Upper lobe of left lung (tissue), 6 donors: ENCODE measurements at regions not wholly inside any gene's neighbourhood (a gene's known extent, or its start where the extent isn't known, plus 50 kb on each side); places are given as distances from the start of the nearest gene placed in this dataset.

Experiments used
- ATAC-seq, 2 donors: fragments of 200-7000 bp; cut with Tn5 transposase; one replicate each; pipeline ENCODE4 v1.9.1; 2022; ENCODE audit warnings: mild to moderate bottlenecking in 2 of 2, moderate library complexity in 2 of 2; ENCODE audit not compliant: low FRiP score in 2 of 2
- DNase-seq, 2 donors: peaks; one replicate each; pipeline ENCODE4 v3.0.0-alpha.2; 2019 to 2020
- H3K27ac ChIP-seq, 4 donors: fragments of 200-600 bp; sonication (generic); one replicate each; pipeline ENCODE4 v1.5.1; 2016 to 2019
- H3K27me3 ChIP-seq, 4 donors: fragments of 200-600 bp; sonication (generic); one replicate each; pipeline ENCODE4 v1.5.1; 2017 to 2019
- H3K36me3 ChIP-seq, 4 donors: fragments of 200-600 bp; sonication (generic); one replicate each; pipeline ENCODE4 v1.5.1; 2016 to 2019
- H3K4me1 ChIP-seq, 4 donors: fragments of 200-600 bp; sonication (generic); one replicate each; pipeline ENCODE4 v1.5.1; 2018 to 2019
- H3K4me3 ChIP-seq, 4 donors: fragments of 200-600 bp; sonication (generic); one replicate each; pipeline ENCODE4 v1.5.1; 2017 to 2019; ENCODE audit warnings: mild to moderate bottlenecking in 2 of 4, moderate library complexity in 1 of 4
- H3K9me3 ChIP-seq, 4 donors: fragments of 200-600 bp; sonication (generic); one replicate each; pipeline ENCODE4 v1.5.1; 2018 to 2019
- EP300 ChIP-seq, 4 donors: sonication (generic); formaldehyde crosslinking; IDR thresholded peaks; one replicate each; pipeline ENCODE4 v1.5.1; 2017; ENCODE audit warnings: antibody characterized with exemption in 4 of 4, control low read depth in 2 of 4
- POLR2A ChIP-seq, 4 donors: fragments of 450-650 bp; IDR thresholded peaks; one replicate each; pipeline ENCODE4 v1.5.1; 2016 to 2017; ENCODE audit warnings: antibody characterized with exemption in 4 of 4, mild to moderate bottlenecking in 2 of 4
- POLR2AphosphoS5 ChIP-seq, 2 donors: sonication (generic); formaldehyde crosslinking; IDR thresholded peaks; one replicate each; pipeline ENCODE4 v1.5.1; 2017; ENCODE audit warnings: antibody characterized with exemption in 2 of 2
- WGBS, 2 donors: methylation state at CpG; one replicate each; pipeline ENCODE4 v1.1.5; 2017 to 2018; 5-methylcytosine and 5-hydroxymethylcytosine counted together
- TF ChIP-seq, protein P1 (sequence below), 6 experiments: fragments of 450-650 bp in 4 of 6; fragments of 200-600 bp in 2 of 6; sonication (generic) in 2 of 6; IDR thresholded peaks; one replicate each; pipeline ENCODE4 v1.5.1; 2016 to 2019; ENCODE audit warnings: antibody characterized with exemption in 6 of 6
- donor health status: DM: no; HTN: no; CAD: no; lungs with moderate emphysema.
- donor health status: DM: no; HTN: yes; CAD: no; lungs with severe emphysema.

DNA sequence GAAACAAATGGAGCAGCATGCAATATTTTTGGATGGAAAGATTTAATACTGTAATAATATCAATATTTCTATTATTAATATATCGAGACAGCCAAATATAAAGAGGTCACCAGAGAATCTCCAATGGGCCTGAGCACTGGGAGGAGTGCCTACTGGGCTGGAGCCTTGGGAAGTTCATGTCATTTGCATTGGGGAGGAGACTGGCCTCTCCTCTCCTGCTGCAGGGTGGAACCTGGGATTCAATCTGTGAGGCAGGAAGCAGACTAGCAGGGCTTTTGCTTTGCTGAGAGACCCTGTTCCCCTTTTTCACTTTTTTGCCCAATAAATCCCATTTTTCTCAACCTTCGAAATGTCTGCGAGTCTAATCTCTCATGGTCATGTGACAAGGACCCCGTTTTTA lies 390.6 kb upstream of the CYRIA start:
- no peak overlapping the region for H3K4me3 ChIP-seq
- no peak for DNase-seq
- H3K27ac ChIP-seq = no peak overlapping the region
- no peaks in the 10 kb centered on the region for H3K4me1 ChIP-seq
- 69 to 75% methylated on average over 4 of the region's 4 CpGs for WGBS, 2 donors
- H3K9me3 ChIP-seq = no peaks in the 10 kb centered on the region
- TF ChIP-seq EP300 (IDR thresholded peaks at IDR 0.05) (no peak), POLR2A (IDR thresholded peaks at IDR 0.05) (no peak), POLR2AphosphoS5 (IDR thresholded peaks at IDR 0.05) (no peak)
- TF ChIP-seq, protein P1, sequence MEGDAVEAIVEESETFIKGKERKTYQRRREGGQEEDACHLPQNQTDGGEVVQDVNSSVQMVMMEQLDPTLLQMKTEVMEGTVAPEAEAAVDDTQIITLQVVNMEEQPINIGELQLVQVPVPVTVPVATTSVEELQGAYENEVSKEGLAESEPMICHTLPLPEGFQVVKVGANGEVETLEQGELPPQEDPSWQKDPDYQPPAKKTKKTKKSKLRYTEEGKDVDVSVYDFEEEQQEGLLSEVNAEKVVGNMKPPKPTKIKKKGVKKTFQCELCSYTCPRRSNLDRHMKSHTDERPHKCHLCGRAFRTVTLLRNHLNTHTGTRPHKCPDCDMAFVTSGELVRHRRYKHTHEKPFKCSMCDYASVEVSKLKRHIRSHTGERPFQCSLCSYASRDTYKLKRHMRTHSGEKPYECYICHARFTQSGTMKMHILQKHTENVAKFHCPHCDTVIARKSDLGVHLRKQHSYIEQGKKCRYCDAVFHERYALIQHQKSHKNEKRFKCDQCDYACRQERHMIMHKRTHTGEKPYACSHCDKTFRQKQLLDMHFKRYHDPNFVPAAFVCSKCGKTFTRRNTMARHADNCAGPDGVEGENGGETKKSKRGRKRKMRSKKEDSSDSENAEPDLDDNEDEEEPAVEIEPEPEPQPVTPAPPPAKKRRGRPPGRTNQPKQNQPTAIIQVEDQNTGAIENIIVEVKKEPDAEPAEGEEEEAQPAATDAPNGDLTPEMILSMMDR (IDR thresholded peaks at IDR 0.05) = no peak
- no peaks in the 10 kb centered on the region for H3K36me3 ChIP-seq
- ATAC-seq = no peak
- H3K27me3 ChIP-seq = no peaks in the 10 kb centered on the region

DNA sequence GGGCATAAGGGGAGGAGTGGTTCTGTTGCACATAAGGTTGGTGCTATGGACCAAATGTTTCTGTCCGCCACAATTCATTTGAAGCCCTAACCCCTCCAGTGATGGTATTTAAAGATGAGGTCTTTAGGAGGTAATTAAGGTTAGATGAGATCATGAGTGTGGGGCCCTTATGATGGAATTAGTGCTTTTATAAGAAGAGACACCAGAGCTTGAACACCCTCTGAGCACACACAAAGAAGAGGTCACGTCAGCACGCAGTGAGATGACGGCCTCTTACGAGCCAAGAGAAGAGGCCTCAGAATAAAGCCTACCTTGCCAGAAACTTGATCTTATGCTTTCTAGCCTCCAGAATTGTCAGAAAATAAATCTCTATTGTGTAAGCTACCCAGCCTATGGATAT lies 386.4 kb upstream of the CYRIA start:
- no peak overlapping the region for H3K27ac ChIP-seq
- no peaks in the 10 kb centered on the region for H3K36me3 ChIP-seq
- no peak overlapping the region for H3K4me3 ChIP-seq
- DNase-seq = no peak
- TF ChIP-seq POLR2AphosphoS5 (IDR thresholded peaks at IDR 0.05) (no peak), EP300 (IDR thresholded peaks at IDR 0.05) (no peak), POLR2A (IDR thresholded peaks at IDR 0.05) (no peak)
- no peaks in the 10 kb centered on the region for H3K9me3 ChIP-seq
- no peak for ATAC-seq
- H3K4me1 ChIP-seq = no peaks in the 10 kb centered on the region
- H3K27me3 ChIP-seq = no peaks in the 10 kb centered on the region
- WGBS, 2 donors = 97 to 98% methylated on average over 5 of the region's 5 CpGs

DNA sequence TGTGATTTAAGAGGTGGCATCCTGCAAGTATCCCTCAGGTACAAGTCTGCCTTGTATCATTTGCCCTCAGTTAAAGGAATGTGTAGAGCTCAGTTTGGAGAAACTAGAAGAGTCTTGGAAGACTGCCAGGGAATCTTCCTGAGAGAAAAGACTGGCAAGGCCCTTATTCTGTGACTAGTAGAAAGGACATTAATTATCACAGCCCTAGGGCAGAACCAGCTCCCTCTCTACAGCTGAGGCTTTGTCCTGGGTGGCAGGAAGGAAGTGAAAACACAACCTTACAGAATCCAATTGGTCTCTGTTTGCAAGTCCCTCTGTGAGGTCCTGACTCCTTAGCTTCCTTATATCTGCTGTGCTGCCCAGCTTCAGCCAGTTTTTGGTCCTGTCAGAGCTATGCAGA lies 385.9 kb upstream of the CYRIA start:
- ATAC-seq (no peak), DNase-seq (no peak)
- Histone ChIP-seq H3K36me3 (no peaks in the 10 kb centered on the region), H3K9me3 (no peaks in the 10 kb centered on the region), H3K4me1 (no peaks in the 10 kb centered on the region), H3K4me3 (no peak overlapping the region), H3K27ac (no peak overlapping the region), H3K27me3 (no peaks in the 10 kb centered on the region)
- TF ChIP-seq EP300 (IDR thresholded peaks at IDR 0.05) = no peak
- TF ChIP-seq POLR2A (IDR thresholded peaks at IDR 0.05) = no peak
- TF ChIP-seq, protein P1 (IDR thresholded peaks at IDR 0.05) = no peak
- TF ChIP-seq POLR2AphosphoS5 (IDR thresholded peaks at IDR 0.05) = no peak

DNA sequence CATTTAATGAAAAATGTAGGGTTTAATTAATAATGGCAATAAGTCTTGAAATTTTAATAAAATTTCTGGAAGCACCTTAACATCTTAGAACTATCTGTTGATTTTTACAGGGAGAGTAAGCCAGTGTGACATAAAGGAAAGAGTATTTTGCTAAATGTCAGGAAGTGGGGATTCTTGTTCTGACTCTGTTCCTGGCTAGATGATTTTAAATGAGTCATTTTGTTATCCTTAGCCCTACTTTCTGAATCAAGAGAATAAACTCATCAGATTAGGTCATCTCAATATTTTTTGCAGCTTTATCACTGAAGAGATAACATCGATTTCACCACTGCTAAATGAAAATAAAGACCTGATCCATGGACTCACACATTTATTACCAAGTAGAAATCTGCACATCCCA lies 377.5 kb upstream of the CYRIA start:
- no peak for DNase-seq
- WGBS, 2 donors = 73 to 76% methylated on average over 1 of the region's 1 CpG

DNA sequence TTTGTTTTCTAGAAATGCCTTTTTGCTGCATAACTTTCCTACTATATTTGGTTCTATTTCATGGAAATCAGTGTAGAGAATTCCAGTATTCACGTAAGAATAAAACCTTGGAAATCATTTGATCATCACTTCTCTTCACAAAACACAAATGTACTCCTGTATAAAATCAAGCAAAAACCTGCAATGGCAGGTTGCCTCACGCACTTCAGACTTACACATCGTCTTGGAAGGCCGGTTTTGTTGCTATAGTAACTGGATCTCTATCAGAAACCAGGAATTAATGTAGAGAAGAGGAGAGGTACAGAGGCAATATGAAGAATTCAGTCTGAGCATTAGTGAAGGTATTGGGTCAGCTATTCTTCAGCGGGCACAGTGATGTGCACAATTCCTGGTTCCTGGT lies 370.7 kb upstream of the CYRIA start:
- DNase-seq = no peak
- no peak for ATAC-seq
- 87 to 93% methylated on average over 5 of the region's 5 CpGs for WGBS, 2 donors
- Histone ChIP-seq H3K4me1 (no peaks in the 10 kb centered on the region), H3K27ac (no peak overlapping the region), H3K36me3 (no peaks in the 10 kb centered on the region), H3K27me3 (no peaks in the 10 kb centered on the region), H3K9me3 (no peaks in the 10 kb centered on the region), H3K4me3 (no peak overlapping the region)
- TF ChIP-seq, protein P1 (IDR thresholded peaks at IDR 0.05) = no peak
- TF ChIP-seq POLR2AphosphoS5 (IDR thresholded peaks at IDR 0.05) = no peak
- TF ChIP-seq EP300 (IDR thresholded peaks at IDR 0.05) = no peak
- no peak for TF ChIP-seq POLR2A (IDR thresholded peaks at IDR 0.05)

More for the DNA sequence above, 377.5 kb upstream of the CYRIA start:
- no peaks in the 10 kb centered on the region for H3K4me1 ChIP-seq
- TF ChIP-seq POLR2A (IDR thresholded peaks at IDR 0.05) (no peak), POLR2AphosphoS5 (IDR thresholded peaks at IDR 0.05) (no peak), EP300 (IDR thresholded peaks at IDR 0.05) (no peak)
- TF ChIP-seq, protein P1 (IDR thresholded peaks at IDR 0.05) = no peak
- H3K27me3 ChIP-seq = no peaks in the 10 kb centered on the region
- H3K36me3 ChIP-seq = no peaks in the 10 kb centered on the region
- H3K4me3 ChIP-seq = no peak overlapping the region
- no peaks in the 10 kb centered on the region for H3K9me3 ChIP-seq
- H3K27ac ChIP-seq = no peak overlapping the region
- ATAC-seq = peak in 1 of 2 donors; percentile 23
